Thoracic aorta (tissue), 2 donors: ENCODE measurements at regions not wholly inside any gene's neighbourhood (a gene's known extent, or its start where the extent isn't known, plus 50 kb on each side); places are given as distances from the start of the nearest gene placed in this dataset.
A peak's percentile ranks its signal among the peaks of the same experiment; 100 is the strongest.

Experiments
- ATAC-seq: fragments of 150-250 bp; one replicate; pipeline ENCODE4 v1.8.0; 2017; ENCODE audit warnings: low read depth; ENCODE audit not compliant: insufficient number of reproducible peaks, low FRiP score
- DNase-seq: peaks from one replicate; pipeline ENCODE4 v3.0.0-alpha.2; 2020; ENCODE audit warnings: low spot score
- H3K27ac ChIP-seq, 2 donors: fragments of 200-600 bp; sonication (generic); 1 replicate in 1 of 2; 2 replicates in 1 of 2; pipeline ENCODE4 v1.5.1; 2016; ENCODE audit warnings: mild to moderate bottlenecking in 2 of 2, moderate library complexity in 2 of 2
- H3K27me3 ChIP-seq: fragments of 200-600 bp; sonication (generic); replicated peaks from 2 replicates; pipeline ENCODE4 v1.6.0; 2016; ENCODE audit warnings: mild to moderate bottlenecking; ENCODE audit not compliant: insufficient read depth
- H3K36me3 ChIP-seq: fragments of 200-600 bp; sonication (generic); one replicate; pipeline ENCODE4 v1.5.1; 2016
- H3K4me1 ChIP-seq, 2 donors: fragments of 200-600 bp; sonication (generic); 1 replicate in 1 of 2; 2 replicates in 1 of 2; pipeline versions ENCODE4 v1.5.1 to v1.6.0; 2016; ENCODE audit warnings: low read depth in 2 of 2, mild to moderate bottlenecking in 1 of 2; ENCODE audit not compliant: control insufficient read depth in 1 of 2
- H3K4me3 ChIP-seq: fragments of 200-600 bp; sonication (generic); 2 replicates; pipeline ENCODE4 v1.5.1; 2016; ENCODE audit warnings: mild to moderate bottlenecking
- H3K9me3 ChIP-seq: fragments of 200-600 bp; sonication (generic); 2 replicates; pipeline ENCODE4 v1.5.1; 2016
- CTCF ChIP-seq: fragments of 200-600 bp; sonication (generic); IDR thresholded peaks from one replicate; pipeline ENCODE4 v1.5.1; 2019; ENCODE audit warnings: antibody characterized with exemption

- H3K4me1 ChIP-seq, result peaks cover 5 to 26% of the 10 kb centered on the region in 2 donors
- no peak for TF ChIP-seq CTCF
- no peak for ATAC-seq
- H3K9me3 ChIP-seq, result no peaks in the 10 kb centered on the region
- H3K27ac ChIP-seq, result peak overlapping the region; percentile 50 to 51
- H3K36me3 ChIP-seq, result no peaks in the 10 kb centered on the region
- no peaks in the 10 kb centered on the region for H3K27me3 ChIP-seq
- peak overlapping the region; percentile 54 for H3K4me3 ChIP-seq
- no peak for DNase-seq
Measured at GRCh38 chr4:71230271-71231128, 108.3 kb upstream of the SLC4A4 start.

GRCh38 chr4:71231129-71232055 lies 107.4 kb upstream of the SLC4A4 start:
- no peak for TF ChIP-seq CTCF
- Histone ChIP-seq H3K4me1 (peaks cover 5 to 26% of the 10 kb centered on the region in 2 donors), H3K27me3 (no peaks in the 10 kb centered on the region), H3K36me3 (no peaks in the 10 kb centered on the region), H3K4me3 (peak overlapping the region; percentile 54), H3K27ac (peak overlapping the region; percentile 50 to 51), H3K9me3 (no peaks in the 10 kb centered on the region)
- ATAC-seq (peak; percentile 77), DNase-seq (peak; percentile 87)

- Histone ChIP-seq H3K4me3 (no peak overlapping the region), H3K27ac (peak overlapping the region; percentile 33 to 50), H3K9me3 (no peaks in the 10 kb centered on the region), H3K36me3 (no peaks in the 10 kb centered on the region), H3K4me1 (peaks cover 5 to 26% of the 10 kb centered on the region in 2 donors), H3K27me3 (no peaks in the 10 kb centered on the region)
- ATAC-seq, result no peak
- no peak for DNase-seq
- TF ChIP-seq CTCF, result no peak
Measured at GRCh38 chr4:71232056-71232430, 106.8 kb upstream of the SLC4A4 start.

GRCh38 chr4:71232846-71233245 lies 106.0 kb upstream of the SLC4A4 start:
- no peak for TF ChIP-seq CTCF
- ATAC-seq (no peak), DNase-seq (no peak)
- peaks cover 5 to 26% of the 10 kb centered on the region in 2 donors for H3K4me1 ChIP-seq
- no peak overlapping the region for H3K27ac ChIP-seq
- H3K9me3 ChIP-seq, result no peaks in the 10 kb centered on the region
- no peaks in the 10 kb centered on the region for H3K36me3 ChIP-seq
- H3K4me3 ChIP-seq, result no peak overlapping the region
- no peaks in the 10 kb centered on the region for H3K27me3 ChIP-seq
